Gastroesophageal sphincter (tissue), 2 donors: ENCODE measurements at regions not wholly inside any gene's neighbourhood (a gene's known extent, or its start where the extent isn't known, plus 50 kb on each side); places are given as distances from the start of the nearest gene placed in this dataset.

Source experiments
- POLR2A ChIP-seq, 2 donors: fragments of 450-650 bp; IDR thresholded peaks; one replicate each; pipeline ENCODE4 v1.6.1; 2017; ENCODE audit warnings: antibody characterized with exemption in 2 of 2, mild to moderate bottlenecking in 2 of 2, moderate library complexity in 1 of 2
- POLR2AphosphoS5 ChIP-seq: sonication (generic); formaldehyde crosslinking; IDR thresholded peaks from one replicate; pipeline ENCODE4 v1.6.1; 2017; ENCODE audit warnings: antibody characterized with exemption

GRCh38 chr2:12170121-12170520 lies 423.7 kb downstream of the LPIN1 start:
- TF ChIP-seq POLR2AphosphoS5 (no peak), POLR2A (IDR thresholded peaks at IDR 0.05) (no peak)
